GM13977 (cell line): ENCODE measurements at regions not wholly inside any gene's neighbourhood (a gene's known extent, or its start where the extent isn't known, plus 50 kb on each side); places are given as distances from the start of the nearest gene placed in this dataset.
"Not testable (repeated sequence)": the region's sequence is repeated elsewhere in the genome, so short reads cannot be mapped to it uniquely, and the experiment has no call there.

Source experiments
- DNase-seq: peaks from one replicate; pipeline ENCODE4 v3.0.0; 2012; ENCODE audit warnings: low spot score
- in situ Hi-C: fragments of 300-500 bp; cut with MboI; formaldehyde crosslinking; loops from one replicate; pipeline ENCODE4 v1.12.0; 2022; ENCODE audit warnings: low sequenced_read_pairs, low pct_unique_long_range_greater_than_20kb, mixed read lengths, inconsistent platforms; ENCODE audit not compliant: unreplicated experiment
- TF ChIP-seq, protein P1 (sequence below): IDR thresholded peaks from 2 replicates; pipeline ENCODE4 v1.5.1; 2012; ENCODE audit warnings: mild to moderate bottlenecking, control low read depth; ENCODE audit not compliant: insufficient read depth; ENCODE audit errors: extremely low read depth, missing control alignments

DNA sequence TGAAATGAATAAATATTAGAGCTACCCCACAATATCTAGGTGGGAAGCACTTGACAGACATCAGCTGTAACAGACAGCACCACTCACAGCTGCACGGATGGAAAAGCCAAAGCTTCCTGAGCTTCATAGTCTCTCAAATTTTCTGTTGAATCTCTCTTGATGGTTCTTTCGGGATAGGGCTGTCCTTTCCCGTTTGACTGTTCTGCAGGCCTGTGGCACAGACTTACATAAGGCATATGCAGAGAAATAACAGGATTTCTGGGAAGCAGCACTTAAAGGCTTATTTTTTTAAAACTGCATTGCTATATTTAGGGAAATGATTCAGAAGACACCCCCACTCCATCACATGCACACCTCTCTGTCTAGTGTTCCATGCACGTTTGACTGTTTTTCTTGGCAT is 77.5 kb downstream of the ZNF648 start:
- in situ Hi-C loops = no loop called here

DNA sequence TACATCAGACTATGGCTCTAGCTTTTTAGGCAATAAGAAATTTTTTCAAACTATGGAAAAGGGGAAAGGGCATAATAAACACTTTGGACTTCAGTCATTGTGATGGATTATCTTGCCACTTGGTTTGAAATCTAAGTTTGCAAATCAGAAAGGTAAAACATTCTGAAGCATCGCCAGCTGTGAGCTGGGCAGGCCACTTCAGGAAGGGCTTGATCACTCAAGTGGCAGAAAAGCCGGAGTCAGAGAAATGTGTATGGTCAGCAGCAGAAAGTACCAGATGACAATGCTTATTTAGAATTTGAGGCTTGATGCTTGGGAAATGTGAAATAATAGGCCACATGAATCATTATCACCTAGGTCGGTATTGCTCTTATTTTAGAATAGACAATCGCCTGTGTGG is 79.7 kb downstream of the ZNF648 start:
- no peak for DNase-seq
- in situ Hi-C loops = no loop called here
- TF ChIP-seq, protein P1, sequence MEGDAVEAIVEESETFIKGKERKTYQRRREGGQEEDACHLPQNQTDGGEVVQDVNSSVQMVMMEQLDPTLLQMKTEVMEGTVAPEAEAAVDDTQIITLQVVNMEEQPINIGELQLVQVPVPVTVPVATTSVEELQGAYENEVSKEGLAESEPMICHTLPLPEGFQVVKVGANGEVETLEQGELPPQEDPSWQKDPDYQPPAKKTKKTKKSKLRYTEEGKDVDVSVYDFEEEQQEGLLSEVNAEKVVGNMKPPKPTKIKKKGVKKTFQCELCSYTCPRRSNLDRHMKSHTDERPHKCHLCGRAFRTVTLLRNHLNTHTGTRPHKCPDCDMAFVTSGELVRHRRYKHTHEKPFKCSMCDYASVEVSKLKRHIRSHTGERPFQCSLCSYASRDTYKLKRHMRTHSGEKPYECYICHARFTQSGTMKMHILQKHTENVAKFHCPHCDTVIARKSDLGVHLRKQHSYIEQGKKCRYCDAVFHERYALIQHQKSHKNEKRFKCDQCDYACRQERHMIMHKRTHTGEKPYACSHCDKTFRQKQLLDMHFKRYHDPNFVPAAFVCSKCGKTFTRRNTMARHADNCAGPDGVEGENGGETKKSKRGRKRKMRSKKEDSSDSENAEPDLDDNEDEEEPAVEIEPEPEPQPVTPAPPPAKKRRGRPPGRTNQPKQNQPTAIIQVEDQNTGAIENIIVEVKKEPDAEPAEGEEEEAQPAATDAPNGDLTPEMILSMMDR = no peak

More for the DNA sequence above, 77.5 kb downstream of the ZNF648 start:
- TF ChIP-seq, protein P1 = no peak
- no peak for DNase-seq

DNA sequence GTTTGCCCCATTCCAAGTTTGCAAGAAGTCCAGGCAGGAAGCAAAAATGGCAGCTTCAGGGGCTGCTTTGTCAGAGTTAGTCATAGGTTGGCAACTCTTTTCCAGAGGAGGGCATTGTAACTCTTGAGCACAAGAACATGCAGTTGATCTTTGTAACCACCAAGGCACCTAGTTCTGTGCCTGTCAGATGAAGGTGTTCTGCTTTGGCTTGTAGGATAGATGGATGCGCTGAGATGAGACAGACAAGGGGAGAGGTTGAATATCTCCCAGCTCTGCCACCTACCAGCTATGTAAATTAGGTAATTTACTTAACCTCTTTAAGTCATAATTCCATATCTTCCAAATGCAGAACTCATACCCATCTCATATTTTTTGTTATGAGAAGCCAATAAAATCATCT is 89.3 kb downstream of the ZNF648 start:
- DNase-seq = no peak
- in situ Hi-C loops = no loop called here
- TF ChIP-seq, protein P1 = no peak

DNA sequence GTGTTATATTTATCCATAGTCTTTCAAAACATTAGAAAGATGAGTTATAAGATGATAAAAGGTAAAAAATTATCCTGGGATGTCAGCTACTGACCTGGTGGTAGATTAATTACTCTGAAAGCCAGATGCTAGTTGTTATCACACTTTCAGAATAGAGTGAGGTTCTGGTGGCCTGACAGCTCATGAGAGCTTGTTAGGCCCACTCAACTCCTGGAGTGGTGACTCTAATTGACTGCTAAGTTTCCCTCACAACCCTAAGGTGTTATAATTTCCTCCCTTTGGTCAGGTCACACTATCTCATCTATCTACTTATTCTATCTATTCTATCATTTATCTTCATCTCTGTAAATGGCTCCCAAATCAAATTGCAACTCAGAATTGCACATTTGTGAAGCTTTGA is 90.1 kb downstream of the ZNF648 start:
- in situ Hi-C loops = no loop called here
- TF ChIP-seq, protein P1 = no peak
- DNase-seq = no peak

DNA sequence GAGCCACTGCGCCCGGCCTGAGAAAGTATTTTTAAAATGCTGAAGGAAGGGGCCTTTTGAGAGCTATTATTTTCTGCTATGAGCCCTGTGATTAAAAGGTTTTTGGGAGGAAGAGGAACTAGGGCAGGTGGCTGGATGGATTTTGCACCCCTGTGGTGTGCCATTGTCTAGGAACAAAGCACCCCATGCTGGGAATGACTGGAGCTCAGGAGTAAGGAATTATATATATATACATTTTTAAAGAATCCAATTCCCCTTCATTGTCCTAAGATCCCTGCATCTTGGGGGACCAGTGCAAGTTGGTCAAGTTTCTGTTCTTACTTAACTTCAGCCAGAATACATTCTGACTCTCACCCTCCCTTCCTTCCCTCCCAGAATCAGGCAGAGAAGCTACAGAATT is 91.6 kb downstream of the ZNF648 start:
- no peak for DNase-seq
- in situ Hi-C loops = no loop called here
- TF ChIP-seq, protein P1 = no peak

DNA sequence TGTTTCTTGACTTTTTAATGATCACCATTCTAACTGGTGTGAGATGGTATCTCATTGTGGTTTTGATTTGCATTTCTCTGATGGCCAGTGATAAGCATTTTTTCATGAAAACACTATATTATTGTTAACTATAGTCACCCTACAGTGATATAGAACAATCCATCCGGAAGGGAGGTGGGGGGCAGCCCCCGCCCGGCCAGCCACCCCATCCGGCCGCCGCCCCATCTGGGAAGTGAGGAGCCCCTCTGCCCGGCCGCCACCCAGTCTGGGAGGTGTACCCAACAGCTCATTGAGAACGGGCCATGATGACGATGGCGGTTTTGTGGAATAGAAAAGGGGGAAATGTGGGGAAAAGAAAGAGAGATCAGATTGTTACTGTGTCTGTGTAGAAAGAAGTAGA is 106.8 kb downstream of the ZNF648 start:
- DNase-seq, in situ Hi-C loops: not testable (repeated sequence)

DNA sequence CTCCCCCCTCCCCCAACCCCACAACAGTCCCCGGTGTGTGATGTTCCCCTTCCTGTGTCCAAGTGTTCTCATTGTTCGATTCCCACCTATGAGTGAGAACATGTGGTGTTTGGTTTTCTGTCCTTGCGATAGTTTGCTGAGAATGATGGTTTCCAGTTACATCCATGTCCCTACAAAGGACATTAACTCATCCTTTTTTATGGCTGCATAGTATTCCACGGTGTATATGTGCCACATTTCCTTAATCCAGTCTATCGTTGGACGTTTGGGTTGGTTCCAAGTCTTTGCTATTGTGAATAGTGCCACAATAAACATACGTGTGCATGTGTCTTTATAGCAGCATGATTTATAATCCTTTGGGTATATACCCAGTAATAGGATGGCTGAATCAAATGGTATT is 107.3 kb downstream of the ZNF648 start:
- DNase-seq, in situ Hi-C loops: not testable (repeated sequence)

DNA sequence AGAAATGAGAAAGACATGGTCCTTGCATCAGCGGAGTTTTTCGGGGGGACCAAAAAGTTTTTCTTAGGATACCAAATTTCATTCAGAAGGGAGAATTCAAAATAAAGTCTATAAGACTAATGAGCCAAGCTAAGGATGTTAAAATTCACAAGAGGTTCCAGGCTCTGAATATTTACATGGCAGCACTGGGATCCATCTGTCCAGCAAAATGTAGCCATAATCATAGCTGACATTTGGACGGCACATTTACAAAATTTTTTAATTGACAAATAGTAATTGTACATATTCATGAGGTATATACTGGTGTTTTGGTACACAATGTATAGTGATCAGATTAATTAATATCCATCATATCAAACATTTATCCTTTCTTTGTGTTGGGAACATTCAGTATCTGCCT is 107.9 kb downstream of the ZNF648 start:
- no peak for DNase-seq
- TF ChIP-seq, protein P1 = no peak
- in situ Hi-C loops = no loop called here
